A673 (cell line): ENCODE measurements at regions not wholly inside any gene's neighbourhood (a gene's known extent, or its start where the extent isn't known, plus 50 kb on each side); places are given as distances from the start of the nearest gene placed in this dataset.

Source experiments
- BruUV-seq: library from RNA; stranded (reverse); fragments of 400-500 nt; replicated peaks from 2 replicates; lab custom pipeline; 2021; lab: Mats Ljungman, UMichigan
- CTCF ChIA-PET: fragments of 300-600 bp; sonication (Branson Sonifier 250); formaldehyde crosslinking; loops from one replicate; lab custom pipeline; 2022; ENCODE audit warnings: antibody characterized with exemption; lab: Charles Lee
- POLR2A ChIA-PET: fragments of 300-600 bp; sonication (Branson Sonifier 250); formaldehyde crosslinking; loops from one replicate; lab custom pipeline; 2022; ENCODE audit warnings: antibody characterized with exemption; ENCODE audit not compliant: low non-redundant PET; lab: Charles Lee
- DNase-seq: peaks from one replicate; pipeline ENCODE4 v3.0.0-alpha.2; 2015; ENCODE audit warnings: low spot score
- H3K27ac ChIP-seq: fragments of 200-600 bp; sonication (generic); 2 replicates; pipeline ENCODE4 v1.5.1; 2016; ENCODE audit warnings: mixed run types, low read depth, mild to moderate bottlenecking, mixed read lengths, antibody characterized with exemption, low read length; ENCODE audit not compliant: poor library complexity, severe bottlenecking
- H3K27me3 ChIP-seq: fragments of 200-600 bp; sonication (generic); replicated peaks from 2 replicates; pipeline ENCODE4 v1.6.1; 2017; ENCODE audit warnings: mixed run types, low read depth, mild to moderate bottlenecking, mixed read lengths, antibody characterized with exemption, low read length; ENCODE audit not compliant: insufficient read depth, poor library complexity
- H3K36me3 ChIP-seq: fragments of 200-600 bp; sonication (generic); 2 replicates; pipeline ENCODE4 v1.6.1; 2016; ENCODE audit warnings: mixed run types, mild to moderate bottlenecking, mixed read lengths, antibody characterized with exemption, low read length; ENCODE audit not compliant: insufficient read depth, poor library complexity, severe bottlenecking
- H3K4me1 ChIP-seq: fragments of 200-600 bp; sonication (generic); 2 replicates; pipeline ENCODE4 v1.6.1; 2017; ENCODE audit warnings: mixed run types, mild to moderate bottlenecking, mixed read lengths, antibody characterized with exemption, low read length; ENCODE audit not compliant: insufficient read depth, poor library complexity, severe bottlenecking
- H3K4me3 ChIP-seq: fragments of 200-600 bp; sonication (generic); 2 replicates; pipeline ENCODE4 v1.5.1; 2016; ENCODE audit warnings: low read depth, mixed run types, mild to moderate bottlenecking, mixed read lengths, low read length; ENCODE audit not compliant: poor library complexity, severe bottlenecking
- H3K9me3 ChIP-seq: fragments of 200-600 bp; sonication (generic); 2 replicates; pipeline ENCODE4 v1.6.1; 2016; ENCODE audit warnings: mixed run types, low read depth, mild to moderate bottlenecking, mixed read lengths, antibody characterized with exemption, low read length; ENCODE audit not compliant: poor library complexity, severe bottlenecking
- EZH2 ChIP-seq: fragments of 200-600 bp; sonication (generic); IDR thresholded peaks from 2 replicates; pipeline ENCODE4 v1.6.1; 2017; ENCODE audit warnings: borderline replicate concordance, low read depth, mild to moderate bottlenecking, mixed read lengths, antibody characterized with exemption, low read length; ENCODE audit not compliant: poor library complexity, severe bottlenecking
- intact Hi-C: fragments of 100-400 bp; cut with micrococcal nuclease; formaldehyde crosslinking; loops from one replicate; pipeline ENCODE4 v1.10.0; 2022; ENCODE audit not compliant: unreplicated experiment
- TF ChIP-seq, protein P1 (sequence below): fragments of 300-800, 200-600 bp; sonication (generic); conservative IDR thresholded peaks from 2 replicates; pipeline ENCODE4 v1.5.1; 2017; ENCODE audit warnings: low read depth, mild to moderate bottlenecking, antibody characterized with exemption, low read length, moderate library complexity, mixed read lengths

DNA sequence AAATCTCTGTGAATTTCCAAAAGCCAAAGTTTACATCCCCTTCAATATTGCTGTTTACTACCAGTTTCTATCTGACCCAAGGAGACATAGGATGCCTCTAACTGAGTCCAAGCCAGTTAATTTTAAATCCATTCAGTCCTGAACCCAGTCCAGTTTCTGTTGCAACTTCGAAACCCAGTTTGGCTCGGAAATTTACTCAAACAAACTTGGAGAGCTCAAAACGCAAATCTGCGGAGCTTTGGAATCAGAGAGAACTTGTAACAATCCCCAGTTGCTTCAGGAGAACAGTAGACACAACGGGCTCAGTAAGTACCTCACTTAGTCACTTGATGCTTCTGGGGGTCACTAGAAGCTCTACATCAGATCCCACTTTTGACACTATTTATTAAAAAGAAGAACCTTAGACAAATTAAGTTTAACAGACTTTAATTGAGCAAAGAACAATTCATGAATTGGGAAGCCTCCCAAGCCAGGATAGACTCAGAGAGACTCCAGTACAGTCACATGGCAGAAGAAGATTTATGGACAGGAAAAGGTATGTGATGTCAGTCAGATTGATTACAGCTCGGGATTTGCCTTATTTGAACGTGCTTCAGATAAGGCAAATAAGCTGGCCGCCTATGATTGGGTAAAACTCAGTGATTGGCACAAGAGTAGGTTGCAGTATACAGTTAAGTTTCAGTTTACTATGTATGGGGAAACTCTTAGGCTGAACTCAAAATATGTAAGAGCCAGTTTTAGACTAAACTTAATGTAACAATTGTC is 118.0 kb downstream of the RFPL4B start:
- POLR2A ChIA-PET, result no interaction called here

GRCh38 chr6:112466373-112467151 is 119.4 kb downstream of the RFPL4B start:
- BruUV-seq, result no TSS peak

More for the DNA sequence above, 118.0 kb downstream of the RFPL4B start:
- Histone ChIP-seq H3K9me3 (no peaks in the 10 kb centered on the region), H3K36me3 (no peaks in the 10 kb centered on the region), H3K4me1 (peaks cover 7% of the 10 kb centered on the region), H3K4me3 (no peak overlapping the region), H3K27me3 (no peaks in the 10 kb centered on the region), H3K27ac (no peak overlapping the region)
- BruUV-seq, result no TSS peak
- CTCF ChIA-PET, result no interaction called here
- intact Hi-C loops, result no loop called here
- TF ChIP-seq EZH2, result no peak
- TF ChIP-seq, protein P1, sequence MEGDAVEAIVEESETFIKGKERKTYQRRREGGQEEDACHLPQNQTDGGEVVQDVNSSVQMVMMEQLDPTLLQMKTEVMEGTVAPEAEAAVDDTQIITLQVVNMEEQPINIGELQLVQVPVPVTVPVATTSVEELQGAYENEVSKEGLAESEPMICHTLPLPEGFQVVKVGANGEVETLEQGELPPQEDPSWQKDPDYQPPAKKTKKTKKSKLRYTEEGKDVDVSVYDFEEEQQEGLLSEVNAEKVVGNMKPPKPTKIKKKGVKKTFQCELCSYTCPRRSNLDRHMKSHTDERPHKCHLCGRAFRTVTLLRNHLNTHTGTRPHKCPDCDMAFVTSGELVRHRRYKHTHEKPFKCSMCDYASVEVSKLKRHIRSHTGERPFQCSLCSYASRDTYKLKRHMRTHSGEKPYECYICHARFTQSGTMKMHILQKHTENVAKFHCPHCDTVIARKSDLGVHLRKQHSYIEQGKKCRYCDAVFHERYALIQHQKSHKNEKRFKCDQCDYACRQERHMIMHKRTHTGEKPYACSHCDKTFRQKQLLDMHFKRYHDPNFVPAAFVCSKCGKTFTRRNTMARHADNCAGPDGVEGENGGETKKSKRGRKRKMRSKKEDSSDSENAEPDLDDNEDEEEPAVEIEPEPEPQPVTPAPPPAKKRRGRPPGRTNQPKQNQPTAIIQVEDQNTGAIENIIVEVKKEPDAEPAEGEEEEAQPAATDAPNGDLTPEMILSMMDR, result no peak
- no peak for DNase-seq

DNA sequence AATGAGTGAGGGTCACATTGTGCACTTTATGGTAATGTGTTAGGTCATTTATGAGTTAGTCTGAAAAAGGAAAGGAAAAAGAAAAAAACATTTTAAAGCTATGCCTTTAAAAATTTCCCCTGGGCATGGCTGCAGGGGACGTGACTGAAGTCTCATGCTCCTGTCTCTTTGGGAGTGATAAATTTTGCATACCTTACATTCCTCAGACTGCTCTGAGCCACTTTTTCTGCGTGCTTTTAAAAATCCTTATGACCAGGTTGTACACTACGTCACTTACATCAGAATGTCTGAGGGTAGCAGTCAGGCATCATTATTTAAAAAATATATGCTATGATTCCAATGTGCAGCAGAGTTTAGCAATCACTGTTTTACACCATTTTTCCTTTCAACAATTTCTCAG is 121.2 kb downstream of the RFPL4B start:
- Histone ChIP-seq H3K36me3 (no peaks in the 10 kb centered on the region), H3K27ac (no peak overlapping the region), H3K4me1 (peaks cover 3% of the 10 kb centered on the region), H3K9me3 (no peaks in the 10 kb centered on the region), H3K4me3 (no peak overlapping the region), H3K27me3 (no peaks in the 10 kb centered on the region)
- intact Hi-C loops, result no loop called here
- no peak for DNase-seq
- POLR2A ChIA-PET, result no interaction called here
- no TSS peak for BruUV-seq
- TF ChIP-seq, protein P1, result no peak
- TF ChIP-seq EZH2, result no peak
- CTCF ChIA-PET, result no interaction called here

More at GRCh38 chr6:112466373-112467151, 119.4 kb downstream of the RFPL4B start:
- Histone ChIP-seq H3K4me1 (peaks cover 3% of the 10 kb centered on the region), H3K36me3 (no peaks in the 10 kb centered on the region), H3K4me3 (no peak overlapping the region), H3K9me3 (no peaks in the 10 kb centered on the region), H3K27me3 (no peaks in the 10 kb centered on the region), H3K27ac (no peak overlapping the region)
- DNase-seq, result peak; percentile 23
- ChIA-PET CTCF (no interaction called here), POLR2A (no interaction called here)
- TF ChIP-seq, protein P1, result no peak
- no peak for TF ChIP-seq EZH2
- intact Hi-C loops, result no loop called here
